GM18507 (cell line): ENCODE measurements at regions not wholly inside any gene's neighbourhood (a gene's known extent, or its start where the extent isn't known, plus 50 kb on each side); places are given as distances from the start of the nearest gene placed in this dataset.

Experiments used
- DNase-seq: peaks from one replicate; pipeline ENCODE4 v3.0.0; 2011; ENCODE audit warnings: low read depth; ENCODE audit not compliant: insufficient read length; ENCODE audit errors: extremely low spot score
- FAIRE-seq: peaks from 2 replicates; lab custom pipeline; 2011; peaks lifted over from hg19 to GRCh38; lab: Jason Lieb, UNC

DNA sequence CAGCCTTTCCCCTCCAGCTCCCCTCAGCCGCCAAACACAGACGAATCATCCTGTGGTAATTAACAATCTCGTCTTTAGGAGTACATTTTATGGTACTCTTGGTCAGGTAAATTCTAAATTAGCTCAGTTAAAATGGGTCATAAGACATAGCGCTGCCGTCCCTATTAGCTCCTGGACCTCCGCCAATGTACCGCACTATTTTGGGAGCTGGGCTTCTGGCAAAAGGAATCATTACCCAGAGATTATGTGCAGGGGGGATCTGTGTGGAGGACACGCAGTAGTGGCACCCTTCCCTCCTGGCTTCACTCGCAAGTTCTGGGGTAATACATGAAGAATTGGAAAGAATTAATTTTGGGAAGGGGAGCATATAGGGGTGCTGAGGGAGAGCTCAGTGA lies 68.6 kb upstream of the ONECUT1 start:
- DNase-seq (no peak), FAIRE-seq (no peak)

- FAIRE-seq = no peak
- no peak for DNase-seq
Measured at GRCh38 chr15:52857937-52858781, 68.0 kb upstream of the ONECUT1 start.

GRCh38 chr15:52857471-52857870 lies 67.3 kb upstream of the ONECUT1 start:
- no peak for FAIRE-seq
- DNase-seq = no peak

- no peak for DNase-seq
- FAIRE-seq = no peak
Measured at GRCh38 chr15:52856286-52856685, 66.2 kb upstream of the ONECUT1 start.

GRCh38 chr15:52855157-52855556 lies 65.0 kb upstream of the ONECUT1 start:
- DNase-seq (no peak), FAIRE-seq (no peak)

DNA sequence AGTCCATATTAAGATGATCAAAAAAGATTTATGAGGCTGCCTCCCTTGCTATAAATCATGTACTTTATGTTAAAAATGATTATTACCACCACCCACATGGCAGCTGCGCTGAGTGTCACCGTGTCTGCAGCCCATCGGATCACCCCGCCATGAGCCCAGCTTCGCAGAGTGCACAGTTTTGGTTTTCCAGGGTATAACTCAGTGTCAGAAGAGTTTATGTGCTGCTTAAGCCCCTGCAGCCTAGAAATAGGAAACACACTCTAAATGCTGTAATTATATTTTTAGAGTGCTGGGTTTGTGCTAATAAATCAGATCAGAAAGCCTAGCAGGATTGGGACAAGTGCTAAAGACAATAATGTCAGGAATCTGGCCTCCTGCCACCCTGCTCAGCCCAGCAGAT lies 54.7 kb upstream of the ONECUT1 start:
- no peak for FAIRE-seq

More for the DNA sequence above, 54.7 kb upstream of the ONECUT1 start:
- no peak for DNase-seq
